HS-27A (cell line): ENCODE measurements at regions not wholly inside any gene's neighbourhood (a gene's known extent, or its start where the extent isn't known, plus 50 kb on each side); places are given as distances from the start of the nearest gene placed in this dataset.

Experiments
- DNase-seq: peaks from one replicate; pipeline ENCODE4 v3.0.0-alpha.2; 2012; ENCODE audit warnings: low read depth, missing footprints

GRCh38 chr14:27096091-27096490 lies 498.3 kb upstream of the NOVA1 start:
- no peak for DNase-seq

GRCh38 chr14:27098451-27098850 lies 500.6 kb upstream of the NOVA1 start:
- no peak for DNase-seq

- DNase-seq = no peak
Observed at GRCh38 chr14:27114180-27114579, 516.3 kb upstream of the NOVA1 start.

GRCh38 chr14:27123162-27123561 lies 525.3 kb upstream of the NOVA1 start:
- no peak for DNase-seq

GRCh38 chr14:27127838-27128237 lies 530.0 kb upstream of the NOVA1 start:
- no peak for DNase-seq

- DNase-seq = no peak
Observed at GRCh38 chr14:27134200-27134599, 536.4 kb upstream of the NOVA1 start.

GRCh38 chr14:27145170-27145569 lies 547.3 kb upstream of the NOVA1 start:
- no peak for DNase-seq

GRCh38 chr14:27148143-27148542 lies 550.3 kb upstream of the NOVA1 start:
- DNase-seq = no peak

- DNase-seq = no peak
Observed at GRCh38 chr14:27164139-27164538, 566.3 kb upstream of the NOVA1 start.

- DNase-seq = no peak
Observed at GRCh38 chr14:27175489-27175888, 577.7 kb upstream of the NOVA1 start.

- DNase-seq = no peak
Observed at GRCh38 chr14:27181333-27181732, 583.5 kb upstream of the NOVA1 start.

- no peak for DNase-seq
Observed at GRCh38 chr14:27184427-27184826, 586.6 kb upstream of the NOVA1 start.

GRCh38 chr14:27186048-27186447 lies 588.2 kb upstream of the NOVA1 start:
- no peak for DNase-seq

- no peak for DNase-seq
Observed at GRCh38 chr14:27187136-27187535, 589.3 kb upstream of the NOVA1 start.

- DNase-seq = no peak
Observed at GRCh38 chr14:27190296-27190695, 592.5 kb upstream of the NOVA1 start.

- no peak for DNase-seq
Observed at GRCh38 chr14:27199272-27199671, 601.4 kb upstream of the NOVA1 start.

GRCh38 chr14:27205036-27205435 lies 607.2 kb upstream of the NOVA1 start:
- no peak for DNase-seq

GRCh38 chr14:27211741-27212140 lies 613.9 kb upstream of the NOVA1 start:
- DNase-seq = no peak

GRCh38 chr14:27222671-27223070 lies 624.8 kb upstream of the NOVA1 start:
- DNase-seq = no peak

GRCh38 chr14:27223906-27224305 lies 626.1 kb upstream of the NOVA1 start:
- DNase-seq = no peak

GRCh38 chr14:27228053-27228452 lies 630.2 kb upstream of the NOVA1 start:
- no peak for DNase-seq

GRCh38 chr14:27234331-27234730 lies 636.5 kb upstream of the NOVA1 start:
- DNase-seq = no peak

- DNase-seq = no peak
Observed at GRCh38 chr14:27236601-27237000, 638.8 kb upstream of the NOVA1 start.

GRCh38 chr14:27242874-27243273 lies 645.0 kb upstream of the NOVA1 start:
- no peak for DNase-seq

GRCh38 chr14:27243365-27243764 lies 645.5 kb upstream of the NOVA1 start:
- DNase-seq = no peak
